ENCODE measurements at regions not wholly inside any gene's neighbourhood (a gene's known extent, or its start where the extent isn't known, plus 50 kb on each side); places are given as distances from the start of the nearest gene placed in this dataset.
"Not testable (repeated sequence)": the region's sequence is repeated elsewhere in the genome, so short reads cannot be mapped to it uniquely, and the experiment has no call there.

GRCh38 chr2:72078773-72079172 is 68.9 kb downstream of the CYP26B1 start:
- no peaks in the 10 kb centered on the region for H3K36me3 ChIP-seq (ENCODE audit: control insufficient read depth, insufficient read depth, low read length)

GRCh38 chr2:72077702-72078169 is 69.9 kb downstream of the CYP26B1 start:
- H3K36me3 ChIP-seq (ENCODE audit: control insufficient read depth, insufficient read depth, low read length): no peaks in the 10 kb centered on the region
- no peaks in the 10 kb centered on the region for H3K4me1 ChIP-seq (ENCODE audit: control insufficient read depth, insufficient read depth, low read length, poor library complexity, severe bottlenecking)
- H3K27ac ChIP-seq (ENCODE audit: low read depth, low read length, severe bottlenecking): no peak overlapping the region
- WGBS, 2 experiments (ENCODE audit: insufficient coverage in 2 of 2): 100% methylated on average over 1 of the region's 1 CpG; no CpG with 5 or more reads in 1 of the 2 experiments
- H3K9me3 ChIP-seq (ENCODE audit: control insufficient read depth, low read length): peaks cover 19% of the 10 kb centered on the region
- no peak overlapping the region for H3K4me3 ChIP-seq (ENCODE audit: extremely low read depth, insufficient read depth, low read length, poor library complexity, severe bottlenecking)

More at GRCh38 chr2:72078773-72079172, 68.9 kb downstream of the CYP26B1 start:
- H3K9me3 ChIP-seq (ENCODE audit: control insufficient read depth, low read length): peaks cover 13% of the 10 kb centered on the region
- 83 to 92% methylated on average over 5 to 6 of the region's 6 CpGs for WGBS, 2 experiments (ENCODE audit: insufficient coverage in 2 of 2)
- H3K4me3 ChIP-seq (ENCODE audit: extremely low read depth, insufficient read depth, low read length, poor library complexity, severe bottlenecking): no peak overlapping the region
- no peak overlapping the region for H3K27ac ChIP-seq (ENCODE audit: low read depth, low read length, severe bottlenecking)
- H3K4me1 ChIP-seq (ENCODE audit: control insufficient read depth, insufficient read depth, low read length, poor library complexity, severe bottlenecking): no peaks in the 10 kb centered on the region

GRCh38 chr2:72073373-72073772 is 74.3 kb downstream of the CYP26B1 start:
- WGBS, 2 experiments (ENCODE audit: insufficient coverage in 2 of 2): 90 to 96% methylated on average over 5 of the region's 8 CpGs
- not testable (repeated sequence) for H3K36me3 ChIP-seq (ENCODE audit: control insufficient read depth, insufficient read depth, low read length)

DNA sequence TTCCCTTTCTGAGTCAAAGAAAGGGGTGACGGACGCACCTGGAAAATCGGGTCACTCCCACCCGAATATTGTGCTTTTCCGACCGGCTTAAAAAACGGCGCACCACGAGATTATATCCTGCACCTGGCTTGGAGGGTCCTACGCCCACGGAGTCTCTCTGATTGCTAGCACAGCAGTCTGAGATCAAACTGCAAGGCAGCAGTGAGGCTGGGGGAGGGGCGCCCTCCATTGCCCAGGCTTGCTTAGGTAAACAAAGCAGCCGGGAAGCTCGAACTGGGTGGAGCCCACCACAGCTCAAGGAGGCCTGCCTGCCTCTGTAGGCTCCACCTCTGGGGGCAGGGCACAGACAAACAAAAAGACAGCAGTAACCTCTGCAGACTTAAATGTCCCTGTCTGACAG is 83.5 kb downstream of the CYP26B1 start:
- not testable (repeated sequence) for H3K4me1 ChIP-seq (ENCODE audit: control insufficient read depth, insufficient read depth, low read length, poor library complexity, severe bottlenecking); H3K4me3 ChIP-seq (ENCODE audit: extremely low read depth, insufficient read depth, low read length, poor library complexity, severe bottlenecking); H3K36me3 ChIP-seq (ENCODE audit: control insufficient read depth, insufficient read depth, low read length); H3K27ac ChIP-seq (ENCODE audit: low read depth, low read length, severe bottlenecking); H3K9me3 ChIP-seq (ENCODE audit: control insufficient read depth, low read length)
- WGBS, 2 experiments (ENCODE audit: insufficient coverage in 2 of 2): 80% methylated on average over 10 of the region's 14 CpGs; no CpG with 5 or more reads in 1 of the 2 experiments

More at GRCh38 chr2:72073373-72073772, 74.3 kb downstream of the CYP26B1 start:
- not testable (repeated sequence) for H3K27ac ChIP-seq (ENCODE audit: low read depth, low read length, severe bottlenecking); H3K4me3 ChIP-seq (ENCODE audit: extremely low read depth, insufficient read depth, low read length, poor library complexity, severe bottlenecking); H3K4me1 ChIP-seq (ENCODE audit: control insufficient read depth, insufficient read depth, low read length, poor library complexity, severe bottlenecking)
- peaks cover 22% of the 10 kb centered on the region for H3K9me3 ChIP-seq (ENCODE audit: control insufficient read depth, low read length)

DNA sequence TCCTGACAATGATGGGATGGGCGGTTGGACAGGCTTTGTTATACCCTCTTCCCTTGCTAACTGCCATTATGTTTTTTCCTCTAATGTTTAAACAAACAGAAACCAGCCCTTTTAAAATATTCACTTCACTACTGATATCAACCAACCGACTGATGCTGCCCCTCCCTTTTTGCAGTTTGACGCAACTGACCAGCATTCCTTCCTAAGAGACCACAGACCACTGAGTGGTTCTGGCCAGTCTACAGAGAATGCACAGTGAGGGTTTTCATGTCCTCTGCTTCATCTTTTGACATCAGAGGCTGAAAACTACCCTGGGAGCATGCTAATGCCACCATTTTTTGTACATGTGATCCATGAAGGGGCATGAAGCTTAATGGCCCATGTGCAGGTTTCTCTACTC is 85.3 kb downstream of the CYP26B1 start:
- no peaks in the 10 kb centered on the region for H3K4me1 ChIP-seq (ENCODE audit: control insufficient read depth, insufficient read depth, low read length, poor library complexity, severe bottlenecking)
- no peak overlapping the region for H3K27ac ChIP-seq (ENCODE audit: low read depth, low read length, severe bottlenecking)
- no peak overlapping the region for H3K4me3 ChIP-seq (ENCODE audit: extremely low read depth, insufficient read depth, low read length, poor library complexity, severe bottlenecking)
- H3K36me3 ChIP-seq (ENCODE audit: control insufficient read depth, insufficient read depth, low read length): no peaks in the 10 kb centered on the region
- 90 to 93% methylated on average over 3 of the region's 3 CpGs for WGBS, 2 experiments (ENCODE audit: insufficient coverage in 2 of 2)
- no peaks in the 10 kb centered on the region for H3K9me3 ChIP-seq (ENCODE audit: control insufficient read depth, low read length)

GRCh38 chr2:72057308-72057707 is 90.4 kb downstream of the CYP26B1 start:
- 100% methylated on average over 1 of the region's 1 CpG; no CpG with 5 or more reads in 1 of the 2 experiments for WGBS, 2 experiments (ENCODE audit: insufficient coverage in 2 of 2)

GRCh38 chr2:72051971-72052505 is 95.6 kb downstream of the CYP26B1 start:
- H3K9me3 ChIP-seq (ENCODE audit: control insufficient read depth, low read length): no peaks in the 10 kb centered on the region
- WGBS, 2 experiments (ENCODE audit: insufficient coverage in 2 of 2): 100% methylated on average over 1 to 2 of the region's 4 CpGs
- H3K4me1 ChIP-seq (ENCODE audit: control insufficient read depth, insufficient read depth, low read length, poor library complexity, severe bottlenecking): no peaks in the 10 kb centered on the region
- H3K36me3 ChIP-seq (ENCODE audit: control insufficient read depth, insufficient read depth, low read length): no peaks in the 10 kb centered on the region
- no peak overlapping the region for H3K27ac ChIP-seq (ENCODE audit: low read depth, low read length, severe bottlenecking)
- H3K4me3 ChIP-seq (ENCODE audit: extremely low read depth, insufficient read depth, low read length, poor library complexity, severe bottlenecking): no peak overlapping the region

More at GRCh38 chr2:72057308-72057707, 90.4 kb downstream of the CYP26B1 start:
- Histone ChIP-seq H3K27ac (ENCODE audit: low read depth, low read length, severe bottlenecking) (no peak overlapping the region), H3K4me3 (ENCODE audit: extremely low read depth, insufficient read depth, low read length, poor library complexity, severe bottlenecking) (no peak overlapping the region), H3K9me3 (ENCODE audit: control insufficient read depth, low read length) (no peaks in the 10 kb centered on the region), H3K4me1 (ENCODE audit: control insufficient read depth, insufficient read depth, low read length, poor library complexity, severe bottlenecking) (no peaks in the 10 kb centered on the region), H3K36me3 (ENCODE audit: control insufficient read depth, insufficient read depth, low read length) (no peaks in the 10 kb centered on the region)

- WGBS, 2 experiments (ENCODE audit: insufficient coverage in 2 of 2): 89 to 100% methylated on average over 1 of the region's 2 CpGs
- Histone ChIP-seq H3K9me3 (ENCODE audit: control insufficient read depth, low read length) (no peaks in the 10 kb centered on the region), H3K27ac (ENCODE audit: low read depth, low read length, severe bottlenecking) (no peak overlapping the region), H3K4me1 (ENCODE audit: control insufficient read depth, insufficient read depth, low read length, poor library complexity, severe bottlenecking) (no peaks in the 10 kb centered on the region), H3K4me3 (ENCODE audit: extremely low read depth, insufficient read depth, low read length, poor library complexity, severe bottlenecking) (no peak overlapping the region), H3K36me3 (ENCODE audit: control insufficient read depth, insufficient read depth, low read length) (no peaks in the 10 kb centered on the region)
Observed at GRCh38 chr2:72051204-72051603, 96.5 kb downstream of the CYP26B1 start.

- 71 to 90% methylated on average over 2 of the region's 2 CpGs for WGBS, 2 experiments (ENCODE audit: insufficient coverage in 2 of 2)
- Histone ChIP-seq H3K4me1 (ENCODE audit: control insufficient read depth, insufficient read depth, low read length, poor library complexity, severe bottlenecking) (no peaks in the 10 kb centered on the region), H3K9me3 (ENCODE audit: control insufficient read depth, low read length) (no peaks in the 10 kb centered on the region), H3K4me3 (ENCODE audit: extremely low read depth, insufficient read depth, low read length, poor library complexity, severe bottlenecking) (no peak overlapping the region), H3K27ac (ENCODE audit: low read depth, low read length, severe bottlenecking) (no peak overlapping the region), H3K36me3 (ENCODE audit: control insufficient read depth, insufficient read depth, low read length) (no peaks in the 10 kb centered on the region)
Observed at GRCh38 chr2:72050734-72051133, 96.9 kb downstream of the CYP26B1 start.

GRCh38 chr2:72048881-72049477 is 98.7 kb downstream of the CYP26B1 start:
- Histone ChIP-seq H3K4me3 (ENCODE audit: extremely low read depth, insufficient read depth, low read length, poor library complexity, severe bottlenecking) (no peak overlapping the region), H3K36me3 (ENCODE audit: control insufficient read depth, insufficient read depth, low read length) (no peaks in the 10 kb centered on the region), H3K9me3 (ENCODE audit: control insufficient read depth, low read length) (no peaks in the 10 kb centered on the region), H3K27ac (ENCODE audit: low read depth, low read length, severe bottlenecking) (no peak overlapping the region), H3K4me1 (ENCODE audit: control insufficient read depth, insufficient read depth, low read length, poor library complexity, severe bottlenecking) (no peaks in the 10 kb centered on the region)

- Histone ChIP-seq H3K27ac (ENCODE audit: low read depth, low read length, severe bottlenecking) (no peak overlapping the region), H3K4me3 (ENCODE audit: extremely low read depth, insufficient read depth, low read length, poor library complexity, severe bottlenecking) (no peak overlapping the region), H3K36me3 (ENCODE audit: control insufficient read depth, insufficient read depth, low read length) (no peaks in the 10 kb centered on the region), H3K4me1 (ENCODE audit: control insufficient read depth, insufficient read depth, low read length, poor library complexity, severe bottlenecking) (no peaks in the 10 kb centered on the region), H3K9me3 (ENCODE audit: control insufficient read depth, low read length) (no peaks in the 10 kb centered on the region)
Observed at GRCh38 chr2:72043985-72044384, 103.7 kb downstream of the CYP26B1 start.
